HG02981 (cell line): ENCODE measurements at regions not wholly inside any gene's neighbourhood (a gene's known extent, or its start where the extent isn't known, plus 50 kb on each side); places are given as distances from the start of the nearest gene placed in this dataset.
"Not testable (repeated sequence)": the region's sequence is repeated elsewhere in the genome, so short reads cannot be mapped to it uniquely, and the experiment has no call there.

ENCODE experiments used
- ATAC-seq: cut with Tn5 transposase; IDR thresholded peaks from one replicate; pipeline ENCODE4 v1.9.1; 2021; ENCODE audit warnings: mild to moderate bottlenecking, moderate library complexity; ENCODE audit not compliant: unreplicated experiment

DNA sequence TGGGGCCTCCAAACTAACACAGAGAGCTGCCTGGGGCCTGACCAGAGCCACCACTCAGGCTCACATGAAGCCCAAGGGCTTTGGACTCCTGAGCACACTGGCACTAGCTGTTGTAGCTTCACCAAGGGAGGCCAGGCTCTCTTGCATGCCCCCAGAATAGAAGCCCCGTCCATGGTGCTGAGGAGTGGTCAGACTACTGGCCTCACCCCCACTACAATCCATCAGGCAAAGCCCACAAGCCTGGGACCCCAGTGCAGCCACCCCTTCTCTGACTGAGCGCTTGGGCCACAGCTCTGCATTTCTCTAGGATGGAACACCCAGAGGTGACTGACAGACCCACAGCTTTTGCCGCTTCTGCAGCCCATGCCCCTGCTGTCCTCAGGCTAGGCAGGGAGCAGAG is 180.8 kb downstream of the PYDC2 start:
- no peak for ATAC-seq

- ATAC-seq = no peak
These were observed 183.3 kb downstream of the PYDC2 start for GRCh38 chr3:191644291-191644690.

- no peak for ATAC-seq
These were observed 185.3 kb downstream of the PYDC2 start for GRCh38 chr3:191646242-191646641.

GRCh38 chr3:191648787-191649186 is 187.8 kb downstream of the PYDC2 start:
- ATAC-seq = no peak

DNA sequence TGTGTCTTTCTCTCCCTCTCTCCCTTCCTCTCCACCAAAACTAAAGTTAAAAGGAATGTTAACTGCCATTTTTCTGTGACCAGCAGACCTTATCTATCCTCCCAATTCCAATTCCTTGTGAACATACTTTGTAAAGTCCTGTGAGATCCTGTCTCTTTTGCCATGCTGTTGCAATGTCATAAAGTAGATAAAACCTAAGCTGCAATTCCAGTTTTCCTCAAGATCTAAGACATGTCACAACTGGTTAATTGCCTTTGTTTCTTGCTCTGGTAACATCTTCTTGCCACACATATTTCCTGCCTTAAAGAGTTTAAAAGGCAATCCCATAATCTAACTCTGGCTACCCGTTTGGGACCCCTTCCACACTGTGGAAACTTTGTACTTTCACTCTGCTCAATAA is 188.7 kb downstream of the PYDC2 start:
- no peak for ATAC-seq

DNA sequence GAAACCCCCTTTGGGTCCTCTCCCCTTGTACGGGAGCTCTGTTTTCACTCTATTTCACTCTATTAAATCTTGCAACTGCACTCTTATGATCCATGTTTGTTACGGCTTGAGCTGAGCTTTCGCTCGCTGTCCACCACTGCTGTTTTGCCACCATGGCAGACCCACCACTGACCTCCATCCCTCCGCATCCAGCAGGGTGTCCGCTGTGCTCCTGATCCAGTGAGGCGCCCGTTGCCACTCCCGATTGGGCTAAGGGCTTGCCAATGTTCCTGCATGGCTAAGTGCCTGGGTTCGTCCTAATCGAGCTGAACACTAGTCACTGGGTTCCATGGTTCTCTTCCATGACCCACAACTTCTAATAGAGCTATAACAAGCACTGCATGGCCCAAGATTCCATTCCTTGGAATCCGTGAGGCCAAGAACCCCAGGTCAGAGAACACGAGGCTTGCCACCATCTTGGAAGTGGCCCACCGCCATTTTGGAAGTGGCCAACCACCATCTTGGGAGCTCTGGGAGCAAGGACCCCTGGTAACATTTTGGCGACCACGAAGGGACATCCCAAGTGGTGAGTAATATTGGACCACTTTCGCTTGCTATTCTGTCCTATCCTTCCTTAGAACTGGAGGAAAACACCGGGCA is 197.9 kb downstream of the PYDC2 start:
- ATAC-seq = not testable (repeated sequence)

GRCh38 chr3:191662150-191662549 is 201.2 kb downstream of the PYDC2 start:
- not testable (repeated sequence) for ATAC-seq

DNA sequence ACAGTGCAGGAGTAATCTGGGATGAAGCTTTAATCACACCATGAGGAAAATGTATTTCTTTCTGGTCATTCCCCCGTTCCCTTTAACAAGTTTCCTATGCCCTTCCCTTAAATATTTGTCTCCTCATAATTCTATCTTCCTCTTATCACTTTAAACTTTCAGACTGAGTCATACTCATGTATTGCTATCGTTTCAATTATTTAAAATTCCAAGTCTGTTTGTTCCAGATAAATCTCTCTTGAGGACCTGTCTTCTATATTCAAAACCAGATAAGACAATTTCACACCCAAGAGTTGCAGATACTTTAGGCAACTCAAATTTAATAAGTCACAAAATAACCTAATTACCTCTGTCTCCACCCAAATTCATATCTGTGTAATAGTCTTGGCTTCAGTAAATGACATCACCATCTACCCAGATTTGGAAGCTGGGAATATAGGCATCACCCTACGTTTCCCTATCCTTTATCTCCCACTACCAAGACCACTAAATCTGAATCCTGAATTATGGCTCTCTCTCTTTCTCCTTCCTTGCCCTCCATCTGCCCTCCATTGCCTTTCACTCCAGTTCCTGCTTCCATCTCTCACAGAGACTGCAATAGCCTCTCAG is 220.1 kb downstream of the PYDC2 start:
- no peak for ATAC-seq

GRCh38 chr3:191682961-191683360 is 222.0 kb downstream of the PYDC2 start:
- no peak for ATAC-seq

- ATAC-seq = no peak
These were observed 225.7 kb downstream of the PYDC2 start for GRCh38 chr3:191686626-191687025.

- ATAC-seq = no peak
These were observed 227.9 kb downstream of the PYDC2 start for GRCh38 chr3:191688756-191689433.

GRCh38 chr3:191691184-191691583 is 230.2 kb downstream of the PYDC2 start:
- ATAC-seq = not testable (repeated sequence)

GRCh38 chr3:191695131-191695814 is 234.3 kb downstream of the PYDC2 start:
- ATAC-seq = no peak

- no peak for ATAC-seq
These were observed 234.8 kb downstream of the PYDC2 start for GRCh38 chr3:191695815-191696153.

DNA sequence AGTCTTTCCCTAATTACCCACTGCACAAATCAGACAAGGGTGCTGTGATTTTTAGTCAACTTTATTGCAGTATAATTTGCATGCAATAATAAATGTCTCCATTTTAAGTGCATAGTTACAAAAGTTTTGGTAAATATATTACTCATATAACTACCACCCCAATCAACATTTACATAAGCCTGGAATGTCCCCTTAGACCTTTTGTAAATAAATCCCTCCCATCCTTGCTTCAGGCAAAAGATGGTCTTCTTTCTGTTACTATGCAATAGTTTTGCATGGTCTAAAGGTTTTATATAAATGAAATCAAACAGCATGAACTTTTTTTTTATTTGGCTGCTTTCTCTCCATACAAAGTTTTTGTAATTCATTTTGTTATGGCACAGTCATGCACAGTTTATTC is 235.4 kb downstream of the PYDC2 start:
- no peak for ATAC-seq

- no peak for ATAC-seq
These were observed 238.6 kb downstream of the PYDC2 start for GRCh38 chr3:191699546-191699945.

DNA sequence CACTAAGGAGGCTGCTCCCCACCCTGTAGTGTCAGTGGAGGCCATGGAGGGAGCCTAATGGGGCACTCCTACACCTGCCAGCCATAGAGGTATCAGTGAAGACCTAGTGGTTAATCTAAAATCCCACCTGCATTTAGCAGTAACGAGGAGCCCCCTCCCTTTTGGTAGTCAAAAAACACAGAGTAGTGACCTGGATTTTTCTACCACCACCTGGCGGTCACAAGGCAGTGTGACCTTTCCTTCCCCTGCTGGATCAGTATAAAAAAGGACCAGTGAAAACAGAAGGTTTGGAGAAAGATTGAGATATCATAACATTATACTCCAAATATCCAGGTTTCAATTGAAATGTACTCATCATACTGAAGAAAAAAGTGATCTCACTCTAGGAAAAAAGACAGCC is 241.2 kb downstream of the PYDC2 start:
- ATAC-seq = no peak

- ATAC-seq = no peak
These were observed 246.9 kb downstream of the PYDC2 start for GRCh38 chr3:191707817-191708216.

DNA sequence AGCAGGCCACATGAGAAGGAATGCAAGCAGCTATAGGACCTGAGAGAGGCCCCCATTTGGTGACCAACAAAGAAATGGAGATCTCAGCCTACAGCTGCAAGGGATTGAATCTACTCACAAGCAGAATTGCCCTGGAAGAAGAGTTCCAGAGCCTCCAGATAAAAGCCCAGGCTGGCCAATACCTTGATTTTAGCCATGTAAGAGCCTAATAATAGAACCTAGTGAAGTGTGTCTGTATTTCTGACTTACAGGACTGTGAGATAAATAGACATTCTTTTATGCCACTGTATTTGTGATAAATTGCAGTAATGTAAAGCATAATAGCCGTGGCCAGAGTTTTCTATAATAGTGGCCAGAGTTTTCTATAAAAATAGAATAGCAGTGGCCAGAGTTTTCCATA is 254.6 kb downstream of the PYDC2 start:
- no peak for ATAC-seq

- no peak for ATAC-seq
These were observed 260.5 kb downstream of the PYDC2 start for GRCh38 chr3:191721390-191721861.

DNA sequence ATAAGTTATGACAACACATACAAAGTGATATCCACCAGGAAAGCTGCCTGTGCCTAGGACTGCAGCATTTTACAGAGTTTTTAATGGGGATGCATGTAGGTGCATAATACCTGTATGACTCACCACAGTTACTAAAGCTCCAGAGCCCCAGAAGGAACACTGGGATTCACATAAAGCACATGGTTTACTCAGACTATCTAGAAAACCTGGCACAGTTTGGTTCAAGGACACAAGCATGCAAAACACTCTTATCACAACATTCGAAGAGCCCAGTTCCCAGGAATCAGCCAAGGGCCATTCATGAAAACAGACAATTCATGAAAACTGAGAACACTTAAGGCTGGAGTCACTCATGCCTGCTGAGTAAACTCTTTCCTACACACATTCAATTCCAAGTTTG is 261.0 kb downstream of the PYDC2 start:
- ATAC-seq = no peak

DNA sequence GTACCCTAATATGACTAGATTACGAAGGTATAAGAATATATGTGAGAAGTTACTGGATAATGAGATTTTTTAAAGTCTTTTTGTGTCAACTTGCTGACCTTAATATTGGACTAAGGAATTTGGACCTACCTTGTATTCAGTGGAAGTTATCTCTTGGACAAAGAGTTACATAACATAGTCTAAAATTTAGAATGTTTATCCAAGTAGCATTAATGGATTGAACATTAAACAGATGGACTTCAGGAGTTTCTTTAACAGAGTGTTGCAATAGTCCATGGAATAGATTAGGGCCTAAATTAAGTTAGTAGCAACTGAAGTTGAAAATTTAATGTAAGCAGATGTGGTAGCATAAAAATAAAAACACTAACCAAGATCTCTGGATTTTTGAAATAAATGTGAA is 266.4 kb downstream of the PYDC2 start:
- ATAC-seq = no peak
